K562 (cell line): ENCODE measurements at regions not wholly inside any gene's neighbourhood (a gene's known extent, or its start where the extent isn't known, plus 50 kb on each side); places are given as distances from the start of the nearest gene placed in this dataset.

Experiments used
- ATAC-seq: fragments of 200-7000 bp; cut with Tn5 transposase; 3 replicates; pipeline ENCODE4 v1.9.1; 2020; ENCODE audit warnings: moderate library complexity
- BruUV-seq: library from RNA; stranded (reverse); fragments of 400-500 nt; replicated peaks from 2 replicates; lab custom pipeline; 2021; lab: Mats Ljungman, UMichigan
- CTCF ChIA-PET: fragments of 300-600 bp; formaldehyde crosslinking; extraction: SDS; loops from one replicate; lab custom pipeline; 2021; ENCODE audit warnings: low intra/inter-chr PET ratio; lab: Yijun Ruan, JAX
- POLR2A ChIA-PET: fragments of 300-600, 350-650 bp; sonication (Branson Sonifier 250); formaldehyde crosslinking; extraction: SDS; loops from one replicate; lab custom pipeline; 2021; ENCODE audit warnings: antibody characterized with exemption, inconsistent platforms; lab: Yijun Ruan, JAX
- DNase-seq, 4 experiments: peaks; one replicate each; pipeline versions ENCODE4 v3.0.0 to v3.0.0-alpha.2; 2011 to 2018; ENCODE audit warnings: low spot score in 3 of 4, mixed read lengths in 3 of 4; ENCODE audit errors: extremely low read depth in 1 of 4
- FAIRE-seq: peaks from 2 replicates; lab custom pipeline; 2011; peaks lifted over from hg19 to GRCh38; lab: Jason Lieb, UNC
- H2AFZ ChIP-seq: 2 replicates; pipeline ENCODE4 v1.6.0; 2011; ENCODE audit warnings: low read depth, low read length, control low read depth, inconsistent platforms
- H3K27ac ChIP-seq: fragments of 200-600 bp; 3 replicates; pipeline ENCODE4 v1.8.0; 2011; ENCODE audit warnings: low read depth, mild to moderate bottlenecking, control low read depth, inconsistent platforms, low read length, moderate library complexity, mixed read lengths; ENCODE audit errors: extremely low read depth
- H3K27me3 ChIP-seq, 2 experiments: fragments of 300-600 bp in 1 of 2; 2 replicates in 1 of 2; 3 replicates in 1 of 2; pipeline versions ENCODE4 v1.6.0 to v1.8.0; 2011; ENCODE audit warnings: inconsistent platforms in 2 of 2, low read length in 2 of 2, mild to moderate bottlenecking in 1 of 2, mixed read lengths in 1 of 2, moderate library complexity in 1 of 2; ENCODE audit not compliant: control insufficient read depth in 2 of 2, insufficient read depth in 2 of 2
- H3K36me3 ChIP-seq: fragments of 300-600 bp; 3 replicates; pipeline ENCODE4 v1.8.0; 2011; ENCODE audit warnings: mild to moderate bottlenecking, low read length, inconsistent platforms; ENCODE audit not compliant: control insufficient read depth, insufficient read depth
- H3K4me1 ChIP-seq, 2 experiments: fragments of 200-600 bp in 1 of 2; replicated peaks in 1 of 2; 2 replicates in 1 of 2; 3 replicates in 1 of 2; pipeline versions ENCODE4 v1.5.1 to v1.8.0; 2011; ENCODE audit warnings: inconsistent platforms in 2 of 2, low read length in 2 of 2, mild to moderate bottlenecking in 1 of 2, mixed read lengths in 1 of 2, moderate library complexity in 1 of 2; ENCODE audit not compliant: control insufficient read depth in 2 of 2, insufficient read depth in 2 of 2
- H3K4me2 ChIP-seq: 2 replicates; pipeline ENCODE4 v1.6.1; 2011; ENCODE audit warnings: low read length, control low read depth, inconsistent platforms, mixed read lengths; ENCODE audit not compliant: insufficient read depth
- H3K4me3 ChIP-seq: fragments of 200-600 bp; sonication (generic), shearing (Covaris generic); 2 replicates; pipeline ENCODE4 v1.5.1; 2016; ENCODE audit warnings: control low read depth, inconsistent platforms
- H3K79me2 ChIP-seq: fragments of 200-600 bp; 3 replicates; pipeline ENCODE4 v1.8.0; 2011; ENCODE audit warnings: low read length, inconsistent platforms; ENCODE audit not compliant: control insufficient read depth, insufficient read depth
- H3K9ac ChIP-seq, 2 experiments: 2 replicates each; pipeline versions ENCODE4 v1.6.0 to v1.6.1; 2011; ENCODE audit warnings: low read depth in 2 of 2, low read length in 2 of 2, control low read depth in 1 of 2, inconsistent platforms in 1 of 2, mild to moderate bottlenecking in 1 of 2, mixed read lengths in 1 of 2; ENCODE audit not compliant: insufficient read depth in 1 of 2
- H3K9me1 ChIP-seq: one replicate; pipeline ENCODE4 v1.6.0; 2011; ENCODE audit warnings: inconsistent platforms, mild to moderate bottlenecking, low read length, moderate library complexity; ENCODE audit not compliant: control insufficient read depth, insufficient read depth
- H3K9me3 ChIP-seq: replicated peaks from 2 replicates; pipeline ENCODE4 v1.5.1; 2011; ENCODE audit warnings: low read depth, low read length, inconsistent platforms; ENCODE audit not compliant: control insufficient read depth, insufficient read depth
- H4K20me1 ChIP-seq: replicated peaks from 2 replicates; pipeline ENCODE4 v1.6.1; 2011; ENCODE audit warnings: low read length, inconsistent platforms, mixed read lengths; ENCODE audit not compliant: control insufficient read depth, insufficient read depth
- CREM ChIP-seq: IDR thresholded peaks from 2 replicates; pipeline ENCODE4 v1.6.1; 2014; ENCODE audit warnings: antibody characterized with exemption, low read depth
- HIVEP1 ChIP-seq: fragments of 250-450 bp; sonication (Bioruptor Pico); IDR thresholded peaks from 2 replicates; pipeline ENCODE4 v1.4.0; 2020; ENCODE audit warnings: mild to moderate bottlenecking
- HNRNPUL1 ChIP-seq: fragments of 200-400 bp; formaldehyde crosslinking; IDR thresholded peaks from 2 replicates; pipeline ENCODE4 v1.6.1; 2017; ENCODE audit warnings: low read length
- MIER1 ChIP-seq: fragments of 450-650 bp; IDR thresholded peaks from 2 replicates; pipeline ENCODE4 v1.6.1; 2016; ENCODE audit warnings: antibody characterized with exemption, mild to moderate bottlenecking, low read depth
- MITF ChIP-seq: IDR thresholded peaks from 2 replicates; pipeline ENCODE4 v1.6.1; 2014; ENCODE audit warnings: antibody characterized with exemption
- PHB ChIP-seq: fragments of 250-450 bp; sonication (Bioruptor Pico); IDR thresholded peaks from 2 replicates; pipeline ENCODE4 v1.5.0; 2021
- SAP30 ChIP-seq: fragments of 200-600 bp; sonication (generic); IDR thresholded peaks from 2 replicates; pipeline ENCODE4 v1.6.1; 2012; ENCODE audit warnings: borderline replicate concordance, low read depth, mild to moderate bottlenecking, moderate library complexity, low read length, control low read depth, inconsistent platforms; ENCODE audit not compliant: insufficient read depth, poor library complexity, severe bottlenecking
- SMAD3 ChIP-seq: fragments of 450-650 bp; formaldehyde crosslinking; conservative IDR thresholded peaks from 2 replicates; pipeline ENCODE4 v1.4.0; 2020; ENCODE audit warnings: mild to moderate bottlenecking
- SNIP1 ChIP-seq: fragments of 450-650 bp; IDR thresholded peaks from 2 replicates; pipeline ENCODE4 v1.7.1; 2017; ENCODE audit warnings: low read depth, mild to moderate bottlenecking
- WGBS: fragments of 100-300 bp; shearing (Covaris generic); methylation state at CpG from one replicate; pipeline ENCODE4 v1.1.6; 2016; ENCODE audit warnings: low coverage, mixed read lengths; ENCODE audit not compliant: insufficient coverage; ENCODE audit errors: missing lambda C conversion rate; 5-methylcytosine and 5-hydroxymethylcytosine counted together
- in situ Hi-C: fragments of 300-500 bp; cut with MboI; formaldehyde crosslinking; loops from 4 replicates; pipeline ENCODE4 v1.15.0; 2018; ENCODE audit warnings: inconsistent platforms, mixed read lengths
- intact Hi-C: fragments of 100-400 bp; cut with micrococcal nuclease; formaldehyde crosslinking; loops from 2 replicates; pipeline ENCODE4 v1.14.2; 2022

- H3K9me3 ChIP-seq: no peaks in the 10 kb centered on the region
- no TSS peak for BruUV-seq
- H3K27me3 ChIP-seq: no peaks in the 10 kb centered on the region
- TF ChIP-seq SNIP1: no peak
- TF ChIP-seq HNRNPUL1: no peak
- no peak for TF ChIP-seq SAP30
- TF ChIP-seq MIER1: no peak
- TF ChIP-seq HIVEP1: no peak
- no peak overlapping the region for H3K27ac ChIP-seq
- FAIRE-seq: no peak
- DNase-seq: no peak
- intact Hi-C loops (no loop called here), in situ Hi-C loops (no loop called here)
- WGBS: 0% methylated on average over 3 of the region's 3 CpGs
- no peaks in the 10 kb centered on the region for H3K36me3 ChIP-seq
- no peak overlapping the region for H2AFZ ChIP-seq
- no peak overlapping the region for H3K4me2 ChIP-seq
- ChIA-PET POLR2A (no interaction called here), CTCF (no interaction called here)
- ATAC-seq: no peak
- no peaks in the 10 kb centered on the region for H3K9me1 ChIP-seq
- no peak overlapping the region for H3K9ac ChIP-seq
- no peaks in the 10 kb centered on the region for H4K20me1 ChIP-seq
- H3K79me2 ChIP-seq: no peaks in the 10 kb centered on the region
- no peaks in the 10 kb centered on the region for H3K4me1 ChIP-seq
- no peak overlapping the region for H3K4me3 ChIP-seq
Observed at GRCh38 chr17:13209081-13209480, 191.3 kb upstream of the ELAC2 start.

- Histone ChIP-seq H3K27ac (no peak overlapping the region), H3K27me3 (no peaks in the 10 kb centered on the region), H3K36me3 (no peaks in the 10 kb centered on the region), H3K9ac (no peak overlapping the region), H3K79me2 (no peaks in the 10 kb centered on the region), H3K4me1 (no peaks in the 10 kb centered on the region), H3K4me3 (no peak overlapping the region), H3K9me3 (no peaks in the 10 kb centered on the region), H4K20me1 (no peaks in the 10 kb centered on the region), H2AFZ (no peak overlapping the region), H3K9me1 (no peaks in the 10 kb centered on the region), H3K4me2 (no peak overlapping the region)
- intact Hi-C loops (no loop called here), in situ Hi-C loops (no loop called here)
- BruUV-seq: no TSS peak
- TF ChIP-seq MITF (no peak), SMAD3 (no peak), PHB (CRISPR knock-in tag) (no peak), CREM (no peak)
- FAIRE-seq: no peak
- WGBS: 0% methylated on average over 8 of the region's 8 CpGs
- ChIA-PET CTCF (no interaction called here), POLR2A (no interaction called here)
- ATAC-seq: no peak
- no peak for DNase-seq
Observed at GRCh38 chr17:13204607-13205237, 186.9 kb upstream of the ELAC2 start.
